ENCODE measurements at regions not wholly inside any gene's neighbourhood (a gene's known extent, or its start where the extent isn't known, plus 50 kb on each side); places are given as distances from the start of the nearest gene placed in this dataset.

DNA sequence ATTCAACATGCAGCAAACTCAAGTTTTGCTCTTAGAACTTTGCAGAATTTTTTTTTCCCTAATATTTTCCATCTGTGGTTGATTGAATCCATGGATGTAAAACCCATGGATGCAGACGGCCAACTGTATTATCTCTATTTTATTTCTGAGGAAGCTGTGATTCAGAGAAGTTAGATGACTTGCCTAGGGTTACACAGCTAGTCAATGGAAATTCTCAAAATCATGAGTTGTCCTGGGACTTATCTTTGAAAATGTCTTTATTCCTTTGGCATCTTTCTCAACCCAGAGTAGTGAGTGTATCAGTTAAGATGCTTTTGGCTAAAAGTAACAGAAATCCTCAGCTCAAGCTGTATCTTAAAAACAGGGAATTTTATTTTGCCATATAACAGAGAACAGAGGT, 107.9 kb upstream of the GALNT15 start:
- no peaks in the 10 kb centered on the region for H3K36me3 ChIP-seq
- H3K27ac ChIP-seq, result no peak overlapping the region
- TF ChIP-seq, protein P1, sequence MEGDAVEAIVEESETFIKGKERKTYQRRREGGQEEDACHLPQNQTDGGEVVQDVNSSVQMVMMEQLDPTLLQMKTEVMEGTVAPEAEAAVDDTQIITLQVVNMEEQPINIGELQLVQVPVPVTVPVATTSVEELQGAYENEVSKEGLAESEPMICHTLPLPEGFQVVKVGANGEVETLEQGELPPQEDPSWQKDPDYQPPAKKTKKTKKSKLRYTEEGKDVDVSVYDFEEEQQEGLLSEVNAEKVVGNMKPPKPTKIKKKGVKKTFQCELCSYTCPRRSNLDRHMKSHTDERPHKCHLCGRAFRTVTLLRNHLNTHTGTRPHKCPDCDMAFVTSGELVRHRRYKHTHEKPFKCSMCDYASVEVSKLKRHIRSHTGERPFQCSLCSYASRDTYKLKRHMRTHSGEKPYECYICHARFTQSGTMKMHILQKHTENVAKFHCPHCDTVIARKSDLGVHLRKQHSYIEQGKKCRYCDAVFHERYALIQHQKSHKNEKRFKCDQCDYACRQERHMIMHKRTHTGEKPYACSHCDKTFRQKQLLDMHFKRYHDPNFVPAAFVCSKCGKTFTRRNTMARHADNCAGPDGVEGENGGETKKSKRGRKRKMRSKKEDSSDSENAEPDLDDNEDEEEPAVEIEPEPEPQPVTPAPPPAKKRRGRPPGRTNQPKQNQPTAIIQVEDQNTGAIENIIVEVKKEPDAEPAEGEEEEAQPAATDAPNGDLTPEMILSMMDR (IDR thresholded peaks at IDR 0.05), result no peak

DNA sequence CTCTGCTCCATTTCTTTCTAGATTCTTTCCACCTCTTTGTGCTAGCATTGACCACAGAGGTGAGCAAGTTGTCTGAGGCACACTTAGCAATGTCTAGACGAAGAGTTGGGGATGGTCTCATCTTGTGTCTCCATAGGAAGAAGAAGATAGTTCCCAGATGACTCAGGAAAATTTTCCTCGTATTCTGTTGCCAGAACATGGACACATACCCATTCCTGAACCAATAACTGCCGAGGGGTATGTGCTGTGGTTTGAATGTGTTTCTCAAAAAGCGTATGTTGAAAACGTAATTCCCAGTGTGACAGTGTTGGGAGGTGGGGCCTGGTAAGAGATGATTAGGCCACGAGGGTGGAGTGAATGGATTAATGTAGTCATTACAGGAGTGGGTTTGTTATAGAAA, 107.5 kb upstream of the GALNT15 start:
- peaks cover 0 to 14% of the 10 kb centered on the region in 2 donors for H3K4me1 ChIP-seq
- TF ChIP-seq, protein P1 (IDR thresholded peaks at IDR 0.05), result no peak
- no peak overlapping the region for H3K4me3 ChIP-seq
- no peak for DNase-seq (ENCODE audit: low spot score)
- no peaks in the 10 kb centered on the region for H3K36me3 ChIP-seq
- no peak overlapping the region for H3K27ac ChIP-seq
- no peaks in the 10 kb centered on the region for H3K9me3 ChIP-seq
- no peaks in the 10 kb centered on the region for H3K27me3 ChIP-seq

More for the DNA sequence above, 107.9 kb upstream of the GALNT15 start:
- Histone ChIP-seq H3K9me3 (no peaks in the 10 kb centered on the region), H3K4me1 (peaks cover 0 to 14% of the 10 kb centered on the region in 2 donors), H3K27me3 (no peaks in the 10 kb centered on the region), H3K4me3 (no peak overlapping the region)
- DNase-seq (ENCODE audit: low spot score), result no peak

- Histone ChIP-seq H3K27ac (no peak overlapping the region), H3K36me3 (no peaks in the 10 kb centered on the region), H3K27me3 (no peaks in the 10 kb centered on the region), H3K4me1 (peaks cover 0 to 14% of the 10 kb centered on the region in 2 donors), H3K9me3 (no peaks in the 10 kb centered on the region), H3K4me3 (no peak overlapping the region)
- no peak for DNase-seq (ENCODE audit: low spot score)
- TF ChIP-seq, protein P1 (IDR thresholded peaks at IDR 0.05), result no peak
Measured at GRCh38 chr3:16067837-16068471, 106.5 kb upstream of the GALNT15 start.

DNA sequence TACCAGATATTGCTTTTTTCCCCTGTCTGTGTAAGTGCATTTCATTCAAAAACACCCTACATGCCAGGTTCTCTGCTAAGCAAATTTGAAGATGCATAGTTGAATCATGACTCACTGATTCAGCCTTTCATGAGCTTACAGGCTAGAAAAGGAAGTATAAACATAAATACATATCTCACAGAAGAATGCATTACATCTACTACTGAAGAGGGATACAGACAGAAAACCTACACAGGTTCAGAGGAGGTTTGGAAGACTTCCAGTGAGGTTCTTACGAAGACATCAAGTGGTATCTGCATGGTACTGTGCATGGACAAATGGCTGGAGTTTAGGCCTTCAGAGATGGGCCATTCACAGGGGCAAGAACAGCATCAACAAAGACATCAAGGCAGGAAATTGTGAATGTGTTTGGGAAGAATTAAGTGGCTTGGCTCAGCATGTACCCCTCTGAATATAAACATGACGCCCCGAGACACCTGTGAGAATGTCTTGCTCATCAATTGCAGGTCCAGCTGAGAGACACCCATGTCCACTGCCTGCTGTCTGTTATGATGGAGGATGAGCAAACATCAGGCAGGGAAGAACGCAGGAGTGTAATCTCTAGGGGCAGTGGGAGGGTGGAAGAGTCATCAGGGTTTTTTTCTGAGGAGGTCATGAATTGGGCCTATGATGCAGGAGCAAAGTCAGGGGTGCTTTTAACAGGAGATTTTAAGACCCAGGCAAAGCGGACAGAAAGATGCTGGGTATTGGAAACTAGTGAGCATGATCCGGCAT, 105.1 kb upstream of the GALNT15 start:
- Histone ChIP-seq H3K27me3 (no peaks in the 10 kb centered on the region), H3K4me1 (peaks cover 0 to 10% of the 10 kb centered on the region in 2 donors), H3K9me3 (no peaks in the 10 kb centered on the region), H3K27ac (no peak overlapping the region), H3K4me3 (no peak overlapping the region), H3K36me3 (no peaks in the 10 kb centered on the region)
- TF ChIP-seq, protein P1 (IDR thresholded peaks at IDR 0.05), result no peak
- no peak for DNase-seq (ENCODE audit: low spot score)

DNA sequence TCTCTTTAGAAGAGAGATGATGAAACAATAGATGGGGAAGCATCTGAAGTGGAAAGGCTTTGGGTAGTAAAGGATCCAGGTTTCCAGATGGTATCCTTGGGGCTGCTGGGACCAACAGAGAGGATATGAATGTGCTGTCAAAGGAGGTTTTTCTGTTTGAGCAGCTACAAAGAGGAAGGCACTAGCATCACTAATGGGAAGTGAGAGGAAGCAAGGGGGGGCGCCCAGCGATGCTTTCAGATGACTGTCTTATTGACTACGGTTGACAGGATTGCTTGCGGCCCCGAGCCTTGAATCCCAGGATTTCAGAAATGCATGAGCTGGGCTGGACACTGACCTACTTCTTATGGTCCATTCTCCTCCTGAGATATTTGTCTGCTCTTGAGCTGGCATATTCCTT, 103.8 kb upstream of the GALNT15 start:
- TF ChIP-seq, protein P1 (IDR thresholded peaks at IDR 0.05), result no peak
- no peaks in the 10 kb centered on the region for H3K27me3 ChIP-seq
- H3K4me3 ChIP-seq, result no peak overlapping the region
- H3K4me1 ChIP-seq, result no peaks in the 10 kb centered on the region
- H3K36me3 ChIP-seq, result no peaks in the 10 kb centered on the region
- H3K9me3 ChIP-seq, result no peaks in the 10 kb centered on the region
- H3K27ac ChIP-seq, result no peak overlapping the region
- DNase-seq (ENCODE audit: low spot score), result no peak

Measured in right atrium auricular region (tissue), 2 donors.